Thyroid gland (tissue), 4 donors: ENCODE measurements at regions not wholly inside any gene's neighbourhood (a gene's known extent, or its start where the extent isn't known, plus 50 kb on each side); places are given as distances from the start of the nearest gene placed in this dataset.

Experiments
- POLR2A ChIP-seq, 2 donors: fragments of 450-650 bp; IDR thresholded peaks; one replicate each; pipeline ENCODE4 v1.6.1; 2017; ENCODE audit warnings: antibody characterized with exemption in 2 of 2, mild to moderate bottlenecking in 2 of 2, moderate library complexity in 1 of 2
- TF ChIP-seq, protein P1 (sequence below), 6 experiments: fragments of 200-600 bp in 3 of 6; fragments of 450-650 bp in 3 of 6; sonication (generic) in 3 of 6; IDR thresholded peaks; one replicate each; pipeline ENCODE4 v1.5.1; 2016 to 2019; ENCODE audit warnings: antibody characterized with exemption in 6 of 6, mild to moderate bottlenecking in 2 of 6, inconsistent platforms in 1 of 6, moderate library complexity in 1 of 6

DNA sequence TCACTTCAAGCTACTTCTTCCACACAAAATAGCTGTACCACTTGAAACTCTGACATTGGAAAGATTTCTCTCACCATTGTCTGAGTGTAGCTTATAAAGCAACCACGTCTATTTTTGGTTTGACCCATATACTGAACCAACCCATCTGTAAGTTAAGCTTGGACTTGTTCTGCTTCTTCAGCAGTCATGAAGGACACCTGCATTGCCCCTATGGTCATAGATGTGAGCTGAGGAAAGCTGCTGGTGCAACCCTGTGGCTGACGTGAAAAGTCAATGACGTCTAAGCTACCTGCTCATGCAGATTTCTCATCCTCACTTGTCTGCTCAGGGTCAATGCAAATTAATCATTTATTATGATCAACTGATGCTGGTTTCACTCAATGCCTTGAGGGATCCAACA, 417.4 kb downstream of the CETN3 start:
- no peak for TF ChIP-seq POLR2A (IDR thresholded peaks at IDR 0.05)
- TF ChIP-seq, protein P1, sequence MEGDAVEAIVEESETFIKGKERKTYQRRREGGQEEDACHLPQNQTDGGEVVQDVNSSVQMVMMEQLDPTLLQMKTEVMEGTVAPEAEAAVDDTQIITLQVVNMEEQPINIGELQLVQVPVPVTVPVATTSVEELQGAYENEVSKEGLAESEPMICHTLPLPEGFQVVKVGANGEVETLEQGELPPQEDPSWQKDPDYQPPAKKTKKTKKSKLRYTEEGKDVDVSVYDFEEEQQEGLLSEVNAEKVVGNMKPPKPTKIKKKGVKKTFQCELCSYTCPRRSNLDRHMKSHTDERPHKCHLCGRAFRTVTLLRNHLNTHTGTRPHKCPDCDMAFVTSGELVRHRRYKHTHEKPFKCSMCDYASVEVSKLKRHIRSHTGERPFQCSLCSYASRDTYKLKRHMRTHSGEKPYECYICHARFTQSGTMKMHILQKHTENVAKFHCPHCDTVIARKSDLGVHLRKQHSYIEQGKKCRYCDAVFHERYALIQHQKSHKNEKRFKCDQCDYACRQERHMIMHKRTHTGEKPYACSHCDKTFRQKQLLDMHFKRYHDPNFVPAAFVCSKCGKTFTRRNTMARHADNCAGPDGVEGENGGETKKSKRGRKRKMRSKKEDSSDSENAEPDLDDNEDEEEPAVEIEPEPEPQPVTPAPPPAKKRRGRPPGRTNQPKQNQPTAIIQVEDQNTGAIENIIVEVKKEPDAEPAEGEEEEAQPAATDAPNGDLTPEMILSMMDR (IDR thresholded peaks at IDR 0.05): no peak
